HEK293 (cell line): ENCODE measurements at regions not wholly inside any gene's neighbourhood (a gene's known extent, or its start where the extent isn't known, plus 50 kb on each side); places are given as distances from the start of the nearest gene placed in this dataset.
"Not testable (repeated sequence)": the region's sequence is repeated elsewhere in the genome, so short reads cannot be mapped to it uniquely, and the experiment has no call there.

Experiments
- CTCF ChIA-PET: fragments of 350-600 bp; formaldehyde crosslinking; extraction: SDS; loops from one replicate; lab custom pipeline; 2021; ENCODE audit warnings: antibody characterized with exemption; lab: Yijun Ruan, JAX
- POLR2A ChIA-PET: fragments of 300-600 bp; formaldehyde crosslinking; extraction: SDS; loops from one replicate; lab custom pipeline; 2020; ENCODE audit warnings: antibody characterized with exemption, inconsistent platforms; lab: Yijun Ruan, JAX
- H3K27ac ChIP-seq: fragments of 200-500 bp; sonication (Bioruptor generic); 2 replicates; pipeline ENCODE4 v1.5.1; 2014; ENCODE audit warnings: low read depth, low read length, control low read depth, inconsistent platforms; ENCODE audit errors: extremely low read depth
- H3K36me3 ChIP-seq, 2 experiments: fragments of 200-500 bp in 1 of 2; sonication (Bioruptor generic) in 1 of 2; 1 replicate in 1 of 2; 2 replicates in 1 of 2; pipeline ENCODE4 v1.5.1; 2014 to 2017; ENCODE audit warnings: inconsistent platforms in 2 of 2, low read length in 2 of 2; ENCODE audit not compliant: control insufficient read depth in 2 of 2, insufficient read depth in 1 of 2
- H3K4me1 ChIP-seq: fragments of 200-500 bp; sonication (Bioruptor generic); 2 replicates; pipeline ENCODE4 v1.5.1; 2014; ENCODE audit warnings: mild to moderate bottlenecking, low read length, inconsistent platforms; ENCODE audit not compliant: control insufficient read depth, insufficient read depth
- H3K4me3 ChIP-seq: 2 replicates; pipeline ENCODE4 v1.5.1; 2011; ENCODE audit warnings: low read depth, mild to moderate bottlenecking, control low read depth, low read length, moderate library complexity
- H3K9me3 ChIP-seq: fragments of 200-500 bp; sonication (Bioruptor generic); 2 replicates; pipeline ENCODE4 v1.5.1; 2014; ENCODE audit warnings: low read depth, low read length, inconsistent platforms; ENCODE audit not compliant: control insufficient read depth, insufficient read depth
- BCL11B ChIP-seq: fragments of 450-650 bp; formaldehyde crosslinking; IDR thresholded peaks from 2 replicates; pipeline ENCODE4 v1.5.1; 2016; ENCODE audit warnings: low read depth, missing biosample characterization, missing genetic modification characterization
- BCL6B ChIP-seq: fragments of 450-650 bp; formaldehyde crosslinking; IDR thresholded peaks from 2 replicates; pipeline ENCODE4 v1.5.1; 2017; ENCODE audit warnings: missing biosample characterization, missing genetic modification characterization
- ELK4 ChIP-seq: IDR thresholded peaks from 2 replicates; pipeline ENCODE4 v1.6.1; 2011; ENCODE audit warnings: mild to moderate bottlenecking, low read depth, low read length, borderline replicate concordance
- KLF8 ChIP-seq: fragments of 450-650 bp; formaldehyde crosslinking; IDR thresholded peaks from 2 replicates; pipeline ENCODE4 v1.5.1; 2016; ENCODE audit warnings: missing biosample characterization, missing genetic modification characterization
- SCRT1 ChIP-seq: fragments of 450-650 bp; formaldehyde crosslinking; IDR thresholded peaks from 2 replicates; pipeline ENCODE4 v1.5.1; 2016; ENCODE audit warnings: missing biosample characterization, missing genetic modification characterization, borderline replicate concordance
- ZBTB10 ChIP-seq: fragments of 450-650 bp; formaldehyde crosslinking; IDR thresholded peaks from 2 replicates; pipeline ENCODE4 v1.5.1; 2016; ENCODE audit warnings: missing biosample characterization, missing genetic modification characterization
- ZBTB20 ChIP-seq: fragments of 450-650 bp; formaldehyde crosslinking; IDR thresholded peaks from 2 replicates; pipeline ENCODE4 v1.5.1; 2016; ENCODE audit warnings: missing biosample characterization, missing genetic modification characterization
- ZIC2 ChIP-seq: fragments of 450-650 bp; formaldehyde crosslinking; IDR thresholded peaks from 2 replicates; pipeline ENCODE4 v1.5.1; 2016; ENCODE audit warnings: missing biosample characterization, missing genetic modification characterization
- ZNF19 ChIP-seq: fragments of 450-650 bp; formaldehyde crosslinking; IDR thresholded peaks from 2 replicates; pipeline ENCODE4; 2016; ENCODE audit warnings: missing biosample characterization, missing genetic modification characterization, low read depth
- ZNF23 ChIP-seq: fragments of 450-650 bp; formaldehyde crosslinking; IDR thresholded peaks from 2 replicates; pipeline ENCODE4 v1.5.1; 2016; ENCODE audit warnings: missing biosample characterization, missing genetic modification characterization, borderline replicate concordance
- ZNF24 ChIP-seq: fragments of 450-650 bp; formaldehyde crosslinking; IDR thresholded peaks from 2 replicates; pipeline ENCODE4 v1.5.1; 2016; ENCODE audit warnings: missing biosample characterization, missing genetic modification characterization
- ZNF274 ChIP-seq, 2 experiments: fragments of 200-500 bp in 1 of 2; fragments of 450-650 bp in 1 of 2; sonication (Bioruptor generic) in 1 of 2; formaldehyde crosslinking in 1 of 2; IDR thresholded peaks; 2 replicates each; pipeline versions ENCODE4 v1.5.1 to v1.6.1; 2014 to 2016; ENCODE audit warnings: borderline replicate concordance in 1 of 2, inconsistent platforms in 1 of 2, low read length in 1 of 2, missing biosample characterization in 1 of 2, missing genetic modification characterization in 1 of 2
- ZNF292 ChIP-seq: fragments of 450-650 bp; formaldehyde crosslinking; IDR thresholded peaks from 2 replicates; pipeline ENCODE4 v1.5.1; 2016; ENCODE audit warnings: low read depth, missing biosample characterization, missing genetic modification characterization, borderline replicate concordance
- ZNF404 ChIP-seq: fragments of 450-650 bp; formaldehyde crosslinking; IDR thresholded peaks from 2 replicates; pipeline ENCODE4 v1.5.1; 2017; ENCODE audit warnings: missing biosample characterization, missing genetic modification characterization
- ZNF473 ChIP-seq: fragments of 450-650 bp; formaldehyde crosslinking; IDR thresholded peaks from 2 replicates; pipeline ENCODE4 v1.5.1; 2017; ENCODE audit warnings: missing biosample characterization, missing genetic modification characterization
- ZNF501 ChIP-seq: fragments of 450-650 bp; formaldehyde crosslinking; IDR thresholded peaks from 2 replicates; pipeline ENCODE4 v1.5.1; 2016; ENCODE audit warnings: missing biosample characterization, missing genetic modification characterization
- ZNF555 ChIP-seq: fragments of 450-650 bp; formaldehyde crosslinking; conservative IDR thresholded peaks from 2 replicates; pipeline ENCODE4 v1.5.1; 2017; ENCODE audit warnings: missing biosample characterization, mild to moderate bottlenecking, missing genetic modification characterization, inconsistent platforms
- ZNF561 ChIP-seq: fragments of 450-650 bp; IDR thresholded peaks from 2 replicates; pipeline ENCODE4 v1.5.1; 2018; ENCODE audit warnings: missing biosample characterization, missing genetic modification characterization, borderline replicate concordance
- ZNF571 ChIP-seq: fragments of 450-650 bp; formaldehyde crosslinking; IDR thresholded peaks from 2 replicates; pipeline ENCODE4 v1.5.0; 2017; ENCODE audit warnings: missing biosample characterization, missing genetic modification characterization
- ZNF585B ChIP-seq: fragments of 450-650 bp; formaldehyde crosslinking; IDR thresholded peaks from 2 replicates; pipeline ENCODE4 v1.5.1; 2016; ENCODE audit warnings: missing biosample characterization, missing genetic modification characterization
- ZNF600 ChIP-seq: fragments of 450-650 bp; formaldehyde crosslinking; IDR thresholded peaks from 2 replicates; pipeline ENCODE4 v1.5.1; 2016; ENCODE audit warnings: missing biosample characterization, missing genetic modification characterization
- ZNF623 ChIP-seq: fragments of 450-650 bp; formaldehyde crosslinking; IDR thresholded peaks from 2 replicates; pipeline ENCODE4 v1.5.1; 2016; ENCODE audit warnings: missing biosample characterization, missing genetic modification characterization
- ZNF624 ChIP-seq: fragments of 450-650 bp; formaldehyde crosslinking; IDR thresholded peaks from 2 replicates; pipeline ENCODE4 v1.5.1; 2017; ENCODE audit warnings: missing biosample characterization, missing genetic modification characterization
- ZNF677 ChIP-seq: fragments of 450-650 bp; IDR thresholded peaks from 2 replicates; pipeline ENCODE4 v1.5.0; 2018; ENCODE audit warnings: missing biosample characterization, mild to moderate bottlenecking, missing genetic modification characterization, moderate library complexity
- ZNF704 ChIP-seq: fragments of 450-650 bp; formaldehyde crosslinking; IDR thresholded peaks from 2 replicates; pipeline ENCODE4 v1.5.1; 2016; ENCODE audit warnings: missing biosample characterization, missing genetic modification characterization
- ZNF768 ChIP-seq: fragments of 450-650 bp; formaldehyde crosslinking; IDR thresholded peaks from 2 replicates; pipeline ENCODE4 v1.5.1; 2018; ENCODE audit warnings: missing biosample characterization, mild to moderate bottlenecking, missing genetic modification characterization
- ZNF785 ChIP-seq: fragments of 450-650 bp; formaldehyde crosslinking; IDR thresholded peaks from 2 replicates; pipeline ENCODE4 v1.5.1; 2016; ENCODE audit warnings: missing biosample characterization, missing genetic modification characterization
- TF ChIP-seq, protein P1 (sequence below): fragments of 450-650 bp; formaldehyde crosslinking; IDR thresholded peaks from 2 replicates; pipeline ENCODE4 v1.5.1; 2016; ENCODE audit warnings: missing biosample characterization, missing genetic modification characterization

DNA sequence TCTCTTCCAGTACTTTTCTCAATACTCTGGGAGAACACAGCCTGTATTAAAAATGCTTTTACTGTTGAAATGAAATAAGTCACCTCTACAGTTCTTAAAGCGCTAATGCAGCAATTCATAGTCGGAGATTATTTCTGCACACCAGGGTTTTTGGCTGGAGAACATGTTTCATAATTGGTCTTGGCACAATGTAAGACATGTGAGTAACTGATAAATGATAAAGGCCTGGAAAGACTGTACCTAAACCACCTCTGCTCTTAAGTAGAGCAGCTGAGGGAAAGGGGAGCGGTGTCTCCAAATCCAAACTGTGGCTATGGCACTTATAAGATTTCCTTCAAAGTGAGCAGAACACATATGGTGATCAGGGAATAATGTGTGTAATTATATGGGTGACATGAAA lies 390.3 kb upstream of the MBL2 start:
- Histone ChIP-seq H3K4me1 (no peaks in the 10 kb centered on the region), H3K27ac (no peak overlapping the region), H3K4me3 (no peak overlapping the region), H3K36me3 (no peaks in the 10 kb centered on the region), H3K9me3 (no peaks in the 10 kb centered on the region)
- ChIA-PET POLR2A (no interaction called here), CTCF (no interaction called here)
- TF ChIP-seq BCL6B (tag by site-specific recombination) (no peak), BCL11B (tag by site-specific recombination) (no peak), ZNF785 (tag by site-specific recombination) (no peak), ZIC2 (no peak), SCRT1 (tag by site-specific recombination) (no peak), ELK4 (no peak), ZNF624 (tag by site-specific recombination) (no peak), ZNF555 (tag by site-specific recombination) (no peak), ZNF404 (no peak), ZNF768 (no peak), ZBTB20 (tag by site-specific recombination) (no peak)

DNA sequence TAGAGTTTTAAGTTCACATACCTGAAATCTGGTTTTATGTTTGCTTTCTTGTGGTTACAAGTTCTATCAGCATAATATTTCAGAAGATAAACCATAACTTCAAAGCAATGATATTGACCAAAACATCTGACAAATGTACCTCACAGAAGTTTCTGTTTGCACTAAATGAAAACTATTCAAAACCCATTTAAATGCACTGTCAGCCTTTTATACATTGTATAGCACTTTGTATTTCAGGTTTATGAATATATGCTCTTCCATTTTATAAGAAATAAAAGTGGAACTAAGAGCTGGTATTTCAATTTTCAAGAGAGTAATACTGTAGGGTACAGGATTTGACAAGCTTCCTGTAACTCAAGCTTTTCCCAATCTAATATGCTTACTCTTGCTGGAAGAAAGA lies 388.6 kb upstream of the MBL2 start:
- Histone ChIP-seq H3K4me3 (no peak overlapping the region), H3K4me1 (no peaks in the 10 kb centered on the region), H3K27ac (no peak overlapping the region), H3K36me3 (no peaks in the 10 kb centered on the region), H3K9me3 (no peaks in the 10 kb centered on the region)
- TF ChIP-seq ZBTB10 (tag by site-specific recombination) (no peak), ZNF704 (tag by site-specific recombination) (no peak), ZNF600 (tag by site-specific recombination) (no peak), ZNF19 (tag by site-specific recombination) (no peak), ZNF571 (no peak), ZNF501 (tag by site-specific recombination) (no peak), ZNF555 (tag by site-specific recombination) (no peak), ZNF473 (tag by site-specific recombination) (no peak), ZNF585B (tag by site-specific recombination) (no peak), ZNF623 (tag by site-specific recombination) (no peak), ZNF677 (no peak), ZNF274 (IDR thresholded peaks at IDR 0.05; ENCODE audit: low read length) (no peak), ZNF274 (tag by site-specific recombination; IDR thresholded peaks at IDR 0.05; ENCODE audit: borderline replicate concordance) (no peak), KLF8 (tag by site-specific recombination) (no peak), ZNF24 (tag by site-specific recombination) (no peak), ZNF23 (no peak), ZIC2 (no peak), ZNF292 (tag by site-specific recombination) (no peak), ZNF561 (tag by site-specific recombination) (no peak)
- TF ChIP-seq, protein P1, sequence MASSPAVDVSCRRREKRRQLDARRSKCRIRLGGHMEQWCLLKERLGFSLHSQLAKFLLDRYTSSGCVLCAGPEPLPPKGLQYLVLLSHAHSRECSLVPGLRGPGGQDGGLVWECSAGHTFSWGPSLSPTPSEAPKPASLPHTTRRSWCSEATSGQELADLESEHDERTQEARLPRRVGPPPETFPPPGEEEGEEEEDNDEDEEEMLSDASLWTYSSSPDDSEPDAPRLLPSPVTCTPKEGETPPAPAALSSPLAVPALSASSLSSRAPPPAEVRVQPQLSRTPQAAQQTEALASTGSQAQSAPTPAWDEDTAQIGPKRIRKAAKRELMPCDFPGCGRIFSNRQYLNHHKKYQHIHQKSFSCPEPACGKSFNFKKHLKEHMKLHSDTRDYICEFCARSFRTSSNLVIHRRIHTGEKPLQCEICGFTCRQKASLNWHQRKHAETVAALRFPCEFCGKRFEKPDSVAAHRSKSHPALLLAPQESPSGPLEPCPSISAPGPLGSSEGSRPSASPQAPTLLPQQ (tag by site-specific recombination): no peak
- POLR2A ChIA-PET: no interaction called here
- CTCF ChIA-PET: no interaction called here

DNA sequence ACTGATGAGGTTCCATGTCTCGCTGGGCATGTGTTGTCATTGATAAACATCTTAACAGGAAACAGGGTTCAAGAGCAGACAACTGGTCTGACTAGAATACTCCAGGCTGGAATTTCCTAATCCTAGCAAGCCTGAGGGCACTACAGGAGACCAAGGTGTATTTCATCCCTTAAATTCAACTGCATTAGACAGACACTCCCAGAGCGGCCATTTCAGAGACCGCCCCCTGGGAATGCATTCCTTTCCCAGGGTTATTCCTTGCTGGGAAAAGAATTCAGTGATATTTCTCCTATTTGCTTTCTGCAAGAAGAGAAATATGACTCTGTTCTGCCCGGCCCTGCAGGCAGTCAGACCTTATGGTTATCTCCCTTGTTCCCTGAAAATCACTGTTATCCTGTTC lies 383.1 kb upstream of the MBL2 start:
- POLR2A ChIA-PET, H3K9me3 ChIP-seq, H3K4me1 ChIP-seq, H3K36me3 ChIP-seq, H3K4me3 ChIP-seq, H3K27ac ChIP-seq, CTCF ChIA-PET: not testable (repeated sequence)
